ENCODE measurements at regions not wholly inside any gene's neighbourhood (a gene's known extent, or its start where the extent isn't known, plus 50 kb on each side); places are given as distances from the start of the nearest gene placed in this dataset.

DNA sequence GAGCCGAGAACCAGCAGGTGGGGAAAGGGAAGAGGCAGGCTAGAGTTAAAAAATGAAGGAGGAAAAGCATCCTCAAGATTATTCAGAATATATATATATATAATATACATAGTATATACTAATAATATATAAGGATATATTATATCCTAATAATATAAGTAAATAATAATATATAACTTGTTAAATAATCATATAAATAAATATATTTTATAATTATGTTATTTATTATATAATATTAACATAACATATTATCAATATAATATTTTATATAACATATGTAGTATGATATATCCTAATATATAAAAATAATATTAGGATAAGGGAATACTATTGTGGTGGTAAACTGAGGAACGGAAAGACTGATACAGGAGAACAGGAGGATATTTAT is 171.8 kb downstream of the TRIM27 start:
- FAIRE-seq (no peak), DNase-seq (ENCODE audit: insufficient read length) (no peak)
- TF ChIP-seq POLR2A (IDR thresholded peaks at IDR 0.05; ENCODE audit: low read depth, low read length) = no peak
- no peak for TF ChIP-seq POLR2AphosphoS5 (IDR thresholded peaks at IDR 0.05; ENCODE audit: low read depth, low read length)
- no peak for TF ChIP-seq TAF1 (IDR thresholded peaks at IDR 0.05; ENCODE audit: borderline replicate concordance, low read depth, low read length)

DNA sequence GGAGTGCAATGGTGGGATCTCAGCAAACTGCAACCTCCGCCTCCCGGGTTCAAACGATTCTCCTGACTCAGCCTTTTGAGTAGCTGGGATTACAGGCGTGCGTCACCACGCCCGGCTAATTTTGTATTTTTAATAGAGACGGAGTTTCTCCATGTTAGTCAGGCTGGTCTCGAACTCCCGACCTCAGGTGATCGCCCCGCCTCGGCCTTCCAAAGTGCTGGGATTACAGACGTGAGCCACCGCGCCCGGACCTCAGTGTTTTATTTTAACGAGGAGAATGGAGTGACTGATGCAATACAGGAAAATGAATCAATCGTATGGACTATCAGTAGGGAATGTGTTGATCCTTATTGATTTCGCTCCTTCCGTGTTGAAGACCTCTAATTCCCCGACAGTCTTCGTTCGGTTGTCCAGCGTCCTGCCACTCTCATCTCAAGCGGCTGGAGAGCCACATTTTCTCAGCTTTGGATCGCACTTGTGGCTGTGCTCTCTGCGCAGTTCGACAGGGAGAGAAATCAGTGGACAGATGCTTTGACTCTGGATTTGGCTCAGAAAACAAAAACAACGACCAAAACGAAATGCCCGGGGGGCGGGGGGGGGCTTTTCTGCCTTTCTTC is 166.2 kb downstream of the TRIM27 start:
- no peak for FAIRE-seq
- TF ChIP-seq POLR2A (IDR thresholded peaks at IDR 0.05; ENCODE audit: low read depth, low read length) (no peak), POLR2AphosphoS5 (IDR thresholded peaks at IDR 0.05; ENCODE audit: low read depth, low read length) (no peak), TAF1 (IDR thresholded peaks at IDR 0.05; ENCODE audit: borderline replicate concordance, low read depth, low read length) (no peak)

DNA sequence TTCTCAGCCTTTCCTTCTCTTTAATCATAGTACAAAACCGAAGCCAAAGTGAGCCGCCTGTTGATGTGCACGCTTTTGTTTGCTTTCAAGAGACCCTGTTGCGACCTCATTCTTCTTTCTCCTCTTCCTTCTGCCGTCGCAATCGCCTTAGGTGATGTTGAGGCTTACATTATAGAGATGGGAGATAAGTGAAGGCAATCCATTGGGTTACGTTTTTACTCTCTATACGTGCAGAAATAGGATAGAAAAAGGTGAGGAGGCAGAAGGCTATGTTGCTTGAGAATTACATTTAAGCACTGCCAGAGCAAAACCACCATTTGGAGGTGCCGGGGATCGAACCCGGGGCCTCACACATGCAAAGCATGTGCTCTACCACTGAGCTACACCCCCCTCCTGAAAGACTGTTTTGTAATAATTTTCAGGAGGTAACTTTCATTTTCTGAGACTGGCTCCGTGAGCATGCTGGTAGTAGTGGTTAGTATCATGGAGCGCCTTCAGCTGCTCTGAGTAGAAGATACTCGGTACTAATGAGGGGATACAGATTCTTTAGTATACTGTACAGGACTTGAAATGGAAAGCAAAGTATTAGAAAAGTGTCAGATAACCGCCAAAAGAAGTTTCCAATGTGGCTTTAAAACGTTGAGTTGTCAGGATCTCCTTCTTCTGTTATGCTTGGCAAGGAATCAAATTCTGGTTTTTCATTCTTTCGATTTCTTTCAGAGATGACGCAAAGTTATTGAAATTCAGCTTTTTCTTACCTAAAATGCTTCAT is 165.6 kb downstream of the TRIM27 start:
- no peak for FAIRE-seq
- TF ChIP-seq TAF1 (IDR thresholded peaks at IDR 0.05; ENCODE audit: borderline replicate concordance, low read depth, low read length) = no peak
- TF ChIP-seq POLR2AphosphoS5 (IDR thresholded peaks at IDR 0.05; ENCODE audit: low read depth, low read length) = no peak
- no peak for TF ChIP-seq POLR2A (IDR thresholded peaks at IDR 0.05; ENCODE audit: low read depth, low read length)
- no peak for DNase-seq (ENCODE audit: insufficient read length)

More for the DNA sequence above, 166.2 kb downstream of the TRIM27 start:
- DNase-seq (ENCODE audit: insufficient read length) = no peak

DNA sequence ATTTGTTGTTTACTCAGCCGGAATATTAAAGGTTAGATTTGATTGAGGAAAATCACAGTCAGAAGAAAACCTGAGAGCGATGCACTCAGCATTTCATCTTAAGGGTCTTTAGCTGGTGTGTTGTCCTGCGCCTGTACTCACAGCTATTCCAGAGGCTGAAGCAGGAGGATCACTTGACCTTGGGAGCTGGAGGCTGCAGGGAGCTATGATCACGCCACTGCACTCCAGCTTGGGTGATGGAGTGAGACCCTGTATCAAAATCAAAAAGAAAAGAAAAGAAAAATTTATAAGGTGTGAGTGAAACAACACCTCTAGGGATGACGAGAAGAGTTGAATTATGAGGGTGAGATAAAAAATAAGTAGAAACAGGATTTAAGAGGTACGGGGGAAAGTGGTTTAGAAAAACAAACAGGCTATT is 165.0 kb downstream of the TRIM27 start:
- no peak for TF ChIP-seq POLR2AphosphoS5 (IDR thresholded peaks at IDR 0.05; ENCODE audit: low read depth, low read length)
- no peak for TF ChIP-seq TAF1 (IDR thresholded peaks at IDR 0.05; ENCODE audit: borderline replicate concordance, low read depth, low read length)
- no peak for TF ChIP-seq POLR2A (IDR thresholded peaks at IDR 0.05; ENCODE audit: low read depth, low read length)
- no peak for DNase-seq (ENCODE audit: insufficient read length)
- no peak for FAIRE-seq

DNA sequence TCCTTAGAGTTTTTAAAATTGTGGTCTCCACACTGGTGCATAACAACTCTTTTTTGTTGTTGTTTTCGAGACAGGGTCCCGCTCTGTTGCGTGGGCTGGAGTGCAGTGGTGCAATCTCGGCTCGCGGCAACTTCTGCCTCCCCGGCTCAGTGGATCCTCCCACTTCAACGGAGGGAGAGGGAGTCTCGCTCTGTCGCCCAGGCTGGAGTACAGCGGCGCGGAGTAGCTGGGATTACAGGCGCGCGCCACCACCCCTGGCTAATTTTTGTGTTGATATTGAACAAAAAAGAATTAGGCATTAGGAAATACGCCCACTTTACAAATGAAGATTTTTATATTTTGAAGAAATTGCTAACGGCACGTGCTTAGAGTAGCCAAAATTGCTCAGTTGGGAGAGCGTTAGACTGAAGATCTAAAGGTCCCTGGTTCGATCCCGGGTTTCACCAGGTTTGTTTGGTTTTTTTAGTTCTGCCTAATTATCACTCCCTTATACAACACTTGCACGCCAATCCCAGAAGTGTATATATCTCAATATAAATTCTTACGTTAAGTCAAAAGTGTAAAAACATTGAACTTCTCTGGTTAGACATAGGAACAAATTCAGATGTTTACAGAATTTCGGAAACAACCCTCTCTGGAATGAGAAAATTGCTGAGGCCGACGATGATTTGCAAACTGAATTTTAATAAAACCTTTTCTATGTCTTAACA is 159.6 kb downstream of the TRIM27 start:
- FAIRE-seq (no peak), DNase-seq (ENCODE audit: insufficient read length) (no peak)
- TF ChIP-seq TAF1 (IDR thresholded peaks at IDR 0.05; ENCODE audit: borderline replicate concordance, low read depth, low read length) (no peak), POLR2A (IDR thresholded peaks at IDR 0.05; ENCODE audit: low read depth, low read length) (no peak), POLR2AphosphoS5 (IDR thresholded peaks at IDR 0.05; ENCODE audit: low read depth, low read length) (no peak)

DNA sequence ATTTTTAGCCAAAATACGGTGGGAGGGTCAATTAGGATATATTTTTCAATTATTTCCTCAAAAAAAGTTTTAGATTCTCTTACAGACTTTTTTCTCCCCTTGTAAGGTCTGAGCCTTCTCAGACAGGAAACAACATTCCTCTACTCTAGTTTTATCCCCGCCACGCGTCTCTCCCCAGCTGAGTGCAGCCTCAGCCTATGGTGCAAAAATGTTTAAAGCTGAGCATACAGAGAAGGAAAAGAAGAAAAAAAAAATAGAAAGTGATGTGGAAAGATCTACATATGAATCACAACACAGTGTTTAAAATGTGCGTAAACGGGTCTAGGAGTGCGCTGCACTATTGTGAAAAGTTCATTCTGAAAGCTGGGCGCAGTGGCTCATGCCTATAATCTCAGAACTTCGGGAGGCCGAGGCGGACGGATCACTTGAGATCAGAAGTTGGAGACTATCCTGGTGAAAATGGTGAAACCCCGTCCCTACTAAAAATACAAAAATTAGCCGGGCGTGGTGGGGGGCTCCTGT is 159.0 kb downstream of the TRIM27 start:
- no peak for DNase-seq (ENCODE audit: insufficient read length)
- no peak for FAIRE-seq
- TF ChIP-seq POLR2AphosphoS5 (IDR thresholded peaks at IDR 0.05; ENCODE audit: low read depth, low read length) (no peak), TAF1 (IDR thresholded peaks at IDR 0.05; ENCODE audit: borderline replicate concordance, low read depth, low read length) (no peak), POLR2A (IDR thresholded peaks at IDR 0.05; ENCODE audit: low read depth, low read length) (no peak)

DNA sequence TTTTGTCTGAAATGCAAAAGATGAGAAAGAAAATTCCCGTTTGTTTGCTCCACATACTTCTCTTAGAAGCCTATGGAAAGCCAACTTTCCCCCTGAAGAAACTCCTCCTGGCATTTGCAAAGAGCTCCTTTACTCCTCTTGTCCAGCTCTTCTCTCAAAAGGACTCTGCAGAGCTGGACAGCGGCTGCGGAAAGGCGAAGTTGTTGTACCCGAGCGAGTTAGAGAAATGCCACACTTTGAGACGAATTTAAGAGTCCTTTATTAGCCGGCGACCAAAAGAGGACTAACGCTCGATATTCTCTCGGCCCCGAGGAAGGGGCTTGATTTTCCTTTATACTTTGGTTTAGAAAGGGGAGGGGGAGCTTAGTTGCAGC is 157.8 kb downstream of the TRIM27 start:
- no peak for TF ChIP-seq TAF1 (IDR thresholded peaks at IDR 0.05; ENCODE audit: borderline replicate concordance, low read depth, low read length)
- DNase-seq (ENCODE audit: insufficient read length) (no peak), FAIRE-seq (no peak)

DNA sequence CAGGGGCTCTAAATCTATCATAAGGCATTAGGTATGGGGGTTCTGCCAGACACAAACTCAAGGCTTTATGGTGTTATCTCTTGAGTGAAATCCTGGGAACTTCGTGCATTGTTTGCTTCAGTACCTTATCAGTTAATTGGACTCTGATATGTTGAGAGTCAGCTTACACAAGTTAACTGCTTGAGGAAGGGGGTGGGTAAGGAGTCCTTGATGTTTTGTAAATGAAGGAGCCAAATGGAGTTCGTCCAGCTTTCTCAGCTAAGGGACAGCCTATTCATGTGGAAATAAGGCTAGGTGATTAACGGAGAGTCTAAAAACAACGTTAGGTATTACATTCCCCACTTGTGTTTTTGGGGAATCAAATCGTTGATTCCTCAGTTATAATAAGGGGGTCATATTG is 157.4 kb downstream of the TRIM27 start:
- FAIRE-seq = no peak
- no peak for DNase-seq (ENCODE audit: insufficient read length)
- no peak for TF ChIP-seq POLR2AphosphoS5 (IDR thresholded peaks at IDR 0.05; ENCODE audit: low read depth, low read length)
- no peak for TF ChIP-seq TAF1 (IDR thresholded peaks at IDR 0.05; ENCODE audit: borderline replicate concordance, low read depth, low read length)
- no peak for TF ChIP-seq POLR2A (IDR thresholded peaks at IDR 0.05; ENCODE audit: low read depth, low read length)

DNA sequence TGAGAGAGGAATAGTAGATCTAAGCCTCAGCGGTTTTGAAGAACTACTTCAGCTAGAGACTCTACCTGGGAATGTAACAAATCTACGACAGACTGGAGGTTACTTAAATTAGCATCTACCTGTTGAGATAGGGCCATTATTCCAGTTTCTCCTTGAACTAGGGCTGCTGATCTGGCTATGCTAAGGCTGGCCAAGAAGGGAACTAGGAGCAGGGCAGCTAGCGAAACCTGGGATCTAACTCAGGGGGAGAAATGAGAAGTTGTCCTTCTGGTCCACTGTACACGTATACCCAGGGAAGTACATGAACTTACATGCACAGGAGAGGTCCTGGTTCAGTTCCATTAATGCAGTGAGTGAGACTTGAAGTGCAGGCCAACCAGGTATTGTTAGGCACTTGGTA is 156.7 kb downstream of the TRIM27 start:
- DNase-seq (ENCODE audit: insufficient read length) (no peak), FAIRE-seq (no peak)
- TF ChIP-seq TAF1 (IDR thresholded peaks at IDR 0.05; ENCODE audit: borderline replicate concordance, low read depth, low read length) (no peak), POLR2AphosphoS5 (IDR thresholded peaks at IDR 0.05; ENCODE audit: low read depth, low read length) (no peak), POLR2A (IDR thresholded peaks at IDR 0.05; ENCODE audit: low read depth, low read length) (no peak)

DNA sequence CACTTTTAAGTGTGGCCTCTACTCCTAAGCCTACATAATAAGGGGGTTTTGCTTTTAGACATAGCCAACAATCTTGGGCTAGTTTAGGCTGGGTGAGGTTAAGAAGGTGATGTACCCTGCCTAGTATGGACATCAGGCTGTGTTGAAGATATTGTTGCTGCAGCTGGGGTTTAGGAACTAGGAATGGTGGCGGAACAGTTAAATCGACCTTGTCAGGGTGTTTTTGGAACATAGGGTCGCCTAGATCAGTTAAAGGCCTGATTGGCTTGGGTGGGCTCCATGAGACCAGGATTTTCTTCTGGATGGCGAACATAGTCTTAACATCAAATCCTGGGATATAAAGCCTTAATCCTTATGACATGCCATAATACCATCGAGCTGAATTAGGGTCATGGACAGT is 156.1 kb downstream of the TRIM27 start:
- DNase-seq (ENCODE audit: insufficient read length) = no peak
- TF ChIP-seq POLR2A (IDR thresholded peaks at IDR 0.05; ENCODE audit: low read depth, low read length) = no peak
- TF ChIP-seq TAF1 (IDR thresholded peaks at IDR 0.05; ENCODE audit: borderline replicate concordance, low read depth, low read length) = no peak
- TF ChIP-seq POLR2AphosphoS5 (IDR thresholded peaks at IDR 0.05; ENCODE audit: low read depth, low read length) = no peak
- FAIRE-seq = no peak

DNA sequence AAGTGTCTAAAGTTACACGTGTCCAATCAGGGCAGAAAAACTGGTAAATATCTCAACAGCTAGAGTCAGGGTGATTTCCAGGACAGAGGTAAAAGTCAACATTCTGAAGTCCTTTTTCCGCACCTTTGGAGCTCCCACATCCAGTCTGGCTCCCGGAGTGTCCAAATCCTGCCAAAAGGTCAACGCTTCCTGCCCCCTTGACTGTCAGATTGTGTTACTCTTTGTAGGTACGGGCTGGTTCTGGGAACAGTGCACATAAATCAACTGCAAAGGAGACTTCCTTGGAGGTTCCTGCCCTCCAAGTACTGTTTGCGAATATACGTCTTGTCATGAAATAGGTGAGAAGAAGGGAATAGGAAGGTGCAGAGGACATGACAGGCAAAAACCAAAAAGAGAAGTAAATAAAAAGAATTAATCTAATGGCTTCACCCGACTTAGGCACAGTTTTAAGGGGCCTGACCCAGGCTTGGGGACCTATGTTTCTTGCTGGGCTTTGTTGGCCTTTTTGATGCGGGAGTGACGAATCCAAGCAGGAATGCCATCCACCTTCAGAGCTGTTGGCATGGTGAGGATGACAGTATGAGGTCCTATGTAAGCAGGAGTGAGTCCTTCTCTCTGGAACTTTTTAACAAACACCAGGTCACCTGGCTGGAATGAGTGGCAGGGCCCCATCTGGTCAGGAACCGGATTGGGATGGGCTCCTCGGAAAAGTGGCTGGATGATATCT is 155.4 kb downstream of the TRIM27 start:
- no peak for DNase-seq (ENCODE audit: insufficient read length)
- no peak for TF ChIP-seq POLR2AphosphoS5 (IDR thresholded peaks at IDR 0.05; ENCODE audit: low read depth, low read length)
- TF ChIP-seq POLR2A (IDR thresholded peaks at IDR 0.05; ENCODE audit: low read depth, low read length) = no peak
- no peak for TF ChIP-seq TAF1 (IDR thresholded peaks at IDR 0.05; ENCODE audit: borderline replicate concordance, low read depth, low read length)
- FAIRE-seq = no peak

All from GM12892 (cell line).